Astrocyte (in vitro differentiated cells and primary cell): ENCODE measurements at regions not wholly inside any gene's neighbourhood (a gene's known extent, or its start where the extent isn't known, plus 50 kb on each side); places are given as distances from the start of the nearest gene placed in this dataset.

Experiments
- EZH2 ChIP-seq: IDR thresholded peaks from 2 replicates; pipeline ENCODE4 v1.6.1; 2012; ENCODE audit warnings: mild to moderate bottlenecking, low read length, inconsistent platforms; ENCODE audit not compliant: insufficient read depth
- TF ChIP-seq, protein P1 (sequence below): IDR thresholded peaks from 2 replicates; pipeline ENCODE4 v1.5.1; 2011; ENCODE audit warnings: low read depth, mild to moderate bottlenecking, inconsistent platforms, low read length, moderate library complexity; ENCODE audit not compliant: insufficient read depth

GRCh38 chr3:44020143-44020542 is 221.5 kb upstream of the TOPAZ1 start:
- TF ChIP-seq, protein P1, sequence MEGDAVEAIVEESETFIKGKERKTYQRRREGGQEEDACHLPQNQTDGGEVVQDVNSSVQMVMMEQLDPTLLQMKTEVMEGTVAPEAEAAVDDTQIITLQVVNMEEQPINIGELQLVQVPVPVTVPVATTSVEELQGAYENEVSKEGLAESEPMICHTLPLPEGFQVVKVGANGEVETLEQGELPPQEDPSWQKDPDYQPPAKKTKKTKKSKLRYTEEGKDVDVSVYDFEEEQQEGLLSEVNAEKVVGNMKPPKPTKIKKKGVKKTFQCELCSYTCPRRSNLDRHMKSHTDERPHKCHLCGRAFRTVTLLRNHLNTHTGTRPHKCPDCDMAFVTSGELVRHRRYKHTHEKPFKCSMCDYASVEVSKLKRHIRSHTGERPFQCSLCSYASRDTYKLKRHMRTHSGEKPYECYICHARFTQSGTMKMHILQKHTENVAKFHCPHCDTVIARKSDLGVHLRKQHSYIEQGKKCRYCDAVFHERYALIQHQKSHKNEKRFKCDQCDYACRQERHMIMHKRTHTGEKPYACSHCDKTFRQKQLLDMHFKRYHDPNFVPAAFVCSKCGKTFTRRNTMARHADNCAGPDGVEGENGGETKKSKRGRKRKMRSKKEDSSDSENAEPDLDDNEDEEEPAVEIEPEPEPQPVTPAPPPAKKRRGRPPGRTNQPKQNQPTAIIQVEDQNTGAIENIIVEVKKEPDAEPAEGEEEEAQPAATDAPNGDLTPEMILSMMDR: no peak
- TF ChIP-seq EZH2: no peak
